Testis (tissue), 2 donors: ENCODE measurements at regions not wholly inside any gene's neighbourhood (a gene's known extent, or its start where the extent isn't known, plus 50 kb on each side); places are given as distances from the start of the nearest gene placed in this dataset.

Source experiments
- DNase-seq: peaks from one replicate; pipeline ENCODE4 v3.0.0-alpha.2; 2019
- H3K27ac ChIP-seq, 2 donors: fragments of 200-600 bp; sonication (generic); one replicate each; pipeline ENCODE4 v1.5.1; 2019
- H3K27me3 ChIP-seq: fragments of 200-600 bp; sonication (generic); one replicate; pipeline ENCODE4 v1.5.1; 2019
- H3K36me3 ChIP-seq: fragments of 200-600 bp; sonication (generic); one replicate; pipeline ENCODE4 v1.5.1; 2017; ENCODE audit warnings: low read depth; ENCODE audit errors: missing control alignments
- H3K4me1 ChIP-seq: fragments of 200-600 bp; sonication (generic); one replicate; pipeline ENCODE4 v1.5.1; 2019
- H3K4me3 ChIP-seq, 2 donors: fragments of 200-600 bp; sonication (generic); one replicate each; pipeline ENCODE4 v1.5.1; 2017 to 2019
- H3K9me3 ChIP-seq: fragments of 200-600 bp; sonication (generic); one replicate; pipeline ENCODE4 v1.5.1; 2017
- POLR2A ChIP-seq: fragments of 450-650 bp; IDR thresholded peaks from one replicate; pipeline ENCODE4 v1.6.1; 2017; ENCODE audit warnings: antibody characterized with exemption, mild to moderate bottlenecking, moderate library complexity
- WGBS, 2 donors: methylation state at CpG; one replicate each; pipeline ENCODE4 v1.1.5; 2018; 5-methylcytosine and 5-hydroxymethylcytosine counted together
- intact Hi-C: fragments of 100-400 bp; cut with DNase I; formaldehyde crosslinking; loops from one replicate; pipeline ENCODE4 v1.15.1; 2023; ENCODE audit warnings: low total_unique reads
- TF ChIP-seq, protein P1 (sequence below), 3 experiments: fragments of 450-650 bp in 2 of 3; fragments of 200-600 bp in 1 of 3; sonication (generic) in 1 of 3; IDR thresholded peaks; one replicate each; pipeline ENCODE4 v1.5.1; 2016 to 2019; ENCODE audit warnings: antibody characterized with exemption in 3 of 3, mild to moderate bottlenecking in 2 of 3, moderate library complexity in 1 of 3

DNA sequence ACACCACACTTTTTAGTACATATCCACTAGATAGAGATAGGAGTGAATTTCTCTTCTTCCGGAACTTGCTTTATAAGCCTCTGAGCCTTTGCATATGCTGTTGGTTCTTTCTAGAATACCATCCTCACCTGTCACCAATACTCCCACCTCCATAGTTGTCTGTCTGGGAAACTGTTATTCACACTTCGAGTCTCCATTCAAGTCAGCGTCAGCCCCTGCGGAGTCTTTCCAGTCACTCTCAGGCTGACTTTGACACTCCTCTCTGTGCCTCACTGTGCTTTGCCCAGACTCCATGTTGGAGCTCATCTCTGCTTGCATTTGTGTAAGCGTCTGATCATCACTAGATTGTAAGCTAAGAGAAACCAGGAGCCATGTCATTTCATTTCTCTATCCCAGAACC lies 66.5 kb upstream of the NRBF2 start:
- 87 to 94% methylated on average over 5 of the region's 5 CpGs for WGBS, 2 donors
- intact Hi-C loops, result no loop called here
- no peak overlapping the region for H3K27ac ChIP-seq

DNA sequence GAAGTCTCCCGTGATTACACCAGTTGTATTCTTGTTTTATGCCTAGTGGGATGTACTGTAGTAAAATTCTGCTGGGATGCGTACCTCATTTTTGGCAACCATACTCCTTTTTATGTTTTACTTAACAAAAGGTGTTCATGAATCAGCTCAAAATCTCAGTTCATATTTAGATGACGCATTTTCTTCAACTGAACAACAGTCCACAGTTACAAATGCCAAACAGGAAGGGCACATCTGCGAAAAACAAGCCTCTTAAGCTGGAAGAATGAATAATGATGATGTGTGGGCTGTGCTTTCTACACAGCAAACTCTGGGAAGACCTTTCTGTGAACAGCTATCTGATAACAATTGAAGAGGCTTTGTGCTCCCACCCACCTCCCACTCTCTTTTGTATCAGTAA lies 68.4 kb upstream of the NRBF2 start:
- Histone ChIP-seq H3K4me1 (no peaks in the 10 kb centered on the region), H3K27ac (no peak overlapping the region), H3K36me3 (no peaks in the 10 kb centered on the region), H3K4me3 (no peak overlapping the region), H3K27me3 (no peaks in the 10 kb centered on the region), H3K9me3 (no peaks in the 10 kb centered on the region)
- 46 to 57% methylated on average over 4 of the region's 4 CpGs for WGBS, 2 donors
- intact Hi-C loops, result no loop called here
- no peak for DNase-seq
- TF ChIP-seq POLR2A, result no peak
- TF ChIP-seq, protein P1, sequence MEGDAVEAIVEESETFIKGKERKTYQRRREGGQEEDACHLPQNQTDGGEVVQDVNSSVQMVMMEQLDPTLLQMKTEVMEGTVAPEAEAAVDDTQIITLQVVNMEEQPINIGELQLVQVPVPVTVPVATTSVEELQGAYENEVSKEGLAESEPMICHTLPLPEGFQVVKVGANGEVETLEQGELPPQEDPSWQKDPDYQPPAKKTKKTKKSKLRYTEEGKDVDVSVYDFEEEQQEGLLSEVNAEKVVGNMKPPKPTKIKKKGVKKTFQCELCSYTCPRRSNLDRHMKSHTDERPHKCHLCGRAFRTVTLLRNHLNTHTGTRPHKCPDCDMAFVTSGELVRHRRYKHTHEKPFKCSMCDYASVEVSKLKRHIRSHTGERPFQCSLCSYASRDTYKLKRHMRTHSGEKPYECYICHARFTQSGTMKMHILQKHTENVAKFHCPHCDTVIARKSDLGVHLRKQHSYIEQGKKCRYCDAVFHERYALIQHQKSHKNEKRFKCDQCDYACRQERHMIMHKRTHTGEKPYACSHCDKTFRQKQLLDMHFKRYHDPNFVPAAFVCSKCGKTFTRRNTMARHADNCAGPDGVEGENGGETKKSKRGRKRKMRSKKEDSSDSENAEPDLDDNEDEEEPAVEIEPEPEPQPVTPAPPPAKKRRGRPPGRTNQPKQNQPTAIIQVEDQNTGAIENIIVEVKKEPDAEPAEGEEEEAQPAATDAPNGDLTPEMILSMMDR (IDR thresholded peaks at IDR 0.05), result no peak

More for the DNA sequence above, 66.5 kb upstream of the NRBF2 start:
- TF ChIP-seq POLR2A, result no peak
- TF ChIP-seq, protein P1 (IDR thresholded peaks at IDR 0.05), result no peak
- H3K4me3 ChIP-seq, result no peak overlapping the region
- no peaks in the 10 kb centered on the region for H3K36me3 ChIP-seq
- DNase-seq, result no peak
- H3K4me1 ChIP-seq, result no peaks in the 10 kb centered on the region
- H3K9me3 ChIP-seq, result no peaks in the 10 kb centered on the region
- no peaks in the 10 kb centered on the region for H3K27me3 ChIP-seq

DNA sequence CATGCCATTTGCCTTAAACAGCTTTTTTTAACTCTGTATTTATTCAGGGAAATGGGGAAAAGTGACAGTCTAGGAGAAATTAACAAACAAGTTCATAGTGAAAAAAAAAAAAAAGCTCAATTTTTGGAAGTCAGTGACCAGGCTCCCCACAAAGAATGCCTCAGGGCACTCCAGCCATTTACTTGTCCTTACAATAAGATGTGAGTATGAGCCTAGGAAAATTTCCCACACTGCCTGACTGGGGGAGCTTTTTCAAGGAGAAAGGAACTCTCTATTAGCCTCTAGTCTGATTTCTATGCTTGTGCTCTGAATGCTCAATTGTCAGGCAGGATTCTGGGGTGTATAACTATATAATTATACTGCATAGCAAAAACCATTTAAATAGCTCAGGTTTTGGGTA lies 74.9 kb upstream of the NRBF2 start:
- Histone ChIP-seq H3K27ac (no peak overlapping the region), H3K4me3 (no peak overlapping the region), H3K36me3 (no peaks in the 10 kb centered on the region), H3K27me3 (no peaks in the 10 kb centered on the region), H3K9me3 (no peaks in the 10 kb centered on the region), H3K4me1 (no peaks in the 10 kb centered on the region)
- DNase-seq, result no peak
- intact Hi-C loops, result no loop called here
- TF ChIP-seq, protein P1 (IDR thresholded peaks at IDR 0.05), result no peak
- no peak for TF ChIP-seq POLR2A

DNA sequence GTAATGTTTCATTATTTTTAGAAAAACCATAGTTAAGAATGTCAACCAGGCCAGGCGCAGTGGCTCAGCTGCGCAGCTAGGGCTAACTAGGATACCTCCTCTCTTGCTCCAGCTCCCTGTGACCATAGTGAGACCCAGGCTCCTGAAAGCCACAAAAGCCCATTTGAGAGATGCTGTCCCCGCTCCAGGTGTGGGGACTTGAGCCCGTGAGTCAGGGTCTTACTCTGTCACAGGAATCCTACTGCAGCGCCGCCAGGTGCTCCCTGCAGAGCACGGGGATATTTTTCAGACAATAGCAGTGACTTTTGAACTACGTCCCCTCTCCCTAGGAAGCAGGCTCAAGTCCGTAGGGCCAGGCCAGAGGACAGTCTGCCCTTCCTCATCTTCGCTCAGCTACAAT lies 75.6 kb upstream of the NRBF2 start:
- DNase-seq, result no peak
- TF ChIP-seq, protein P1 (IDR thresholded peaks at IDR 0.05), result no peak
- TF ChIP-seq POLR2A, result no peak
- intact Hi-C loops, result no loop called here

DNA sequence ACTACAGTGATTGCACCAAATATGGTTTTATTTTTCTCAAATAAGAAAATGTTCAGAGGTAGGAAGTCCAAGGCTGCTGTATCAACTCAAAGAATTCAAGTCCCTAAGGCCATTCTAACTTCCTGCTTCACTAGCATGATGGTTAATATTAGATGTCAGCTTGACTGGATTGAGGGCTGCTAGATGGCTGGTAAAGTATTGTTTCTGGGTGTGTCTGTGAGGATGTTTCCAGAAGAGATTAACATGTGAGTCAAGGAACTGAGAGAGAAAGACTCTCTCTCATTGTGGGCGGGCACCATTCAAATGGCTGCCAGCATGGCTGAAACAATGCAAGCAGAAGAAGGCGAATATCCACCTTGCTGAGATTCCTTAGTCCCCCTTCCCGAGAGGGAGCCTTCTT lies 77.4 kb upstream of the NRBF2 start:
- Histone ChIP-seq H3K9me3 (no peaks in the 10 kb centered on the region), H3K4me3 (no peak overlapping the region), H3K4me1 (no peaks in the 10 kb centered on the region), H3K36me3 (no peaks in the 10 kb centered on the region), H3K27me3 (no peaks in the 10 kb centered on the region), H3K27ac (no peak overlapping the region)
- WGBS, 2 donors, result 89 to 96% methylated on average over 3 of the region's 3 CpGs
- TF ChIP-seq, protein P1 (IDR thresholded peaks at IDR 0.05), result no peak
- DNase-seq, result no peak
- intact Hi-C loops, result no loop called here

More for the DNA sequence above, 75.6 kb upstream of the NRBF2 start:
- H3K27ac ChIP-seq, result no peak overlapping the region
- H3K9me3 ChIP-seq, result no peaks in the 10 kb centered on the region
- WGBS, 2 donors, result 88 to 92% methylated on average over 10 of the region's 10 CpGs
- H3K27me3 ChIP-seq, result no peaks in the 10 kb centered on the region
- H3K4me1 ChIP-seq, result no peaks in the 10 kb centered on the region
- H3K4me3 ChIP-seq, result no peak overlapping the region
- H3K36me3 ChIP-seq, result no peaks in the 10 kb centered on the region
